ENCODE measurements at regions not wholly inside any gene's neighbourhood (a gene's known extent, or its start where the extent isn't known, plus 50 kb on each side); places are given as distances from the start of the nearest gene placed in this dataset.

DNA sequence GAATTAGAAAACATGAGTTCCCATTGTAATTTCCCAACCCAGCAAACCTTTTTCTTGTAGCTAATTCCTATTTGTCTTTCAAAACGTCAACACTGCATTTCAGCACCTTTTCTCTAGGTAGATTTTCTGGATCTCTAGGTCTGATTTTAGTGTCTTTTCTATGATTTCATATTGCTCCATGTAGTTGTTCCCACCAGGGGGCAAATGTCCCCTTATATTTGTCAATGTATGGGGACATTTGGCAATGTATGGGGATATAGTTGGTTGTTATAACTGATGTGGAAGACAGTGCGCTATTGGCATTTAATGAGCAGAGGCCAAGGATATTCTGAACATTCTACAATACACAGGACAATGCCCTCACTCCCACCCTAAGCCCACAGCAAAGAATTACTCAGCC, 273.9 kb upstream of the ADRA1B start:
- TF ChIP-seq, protein P1, sequence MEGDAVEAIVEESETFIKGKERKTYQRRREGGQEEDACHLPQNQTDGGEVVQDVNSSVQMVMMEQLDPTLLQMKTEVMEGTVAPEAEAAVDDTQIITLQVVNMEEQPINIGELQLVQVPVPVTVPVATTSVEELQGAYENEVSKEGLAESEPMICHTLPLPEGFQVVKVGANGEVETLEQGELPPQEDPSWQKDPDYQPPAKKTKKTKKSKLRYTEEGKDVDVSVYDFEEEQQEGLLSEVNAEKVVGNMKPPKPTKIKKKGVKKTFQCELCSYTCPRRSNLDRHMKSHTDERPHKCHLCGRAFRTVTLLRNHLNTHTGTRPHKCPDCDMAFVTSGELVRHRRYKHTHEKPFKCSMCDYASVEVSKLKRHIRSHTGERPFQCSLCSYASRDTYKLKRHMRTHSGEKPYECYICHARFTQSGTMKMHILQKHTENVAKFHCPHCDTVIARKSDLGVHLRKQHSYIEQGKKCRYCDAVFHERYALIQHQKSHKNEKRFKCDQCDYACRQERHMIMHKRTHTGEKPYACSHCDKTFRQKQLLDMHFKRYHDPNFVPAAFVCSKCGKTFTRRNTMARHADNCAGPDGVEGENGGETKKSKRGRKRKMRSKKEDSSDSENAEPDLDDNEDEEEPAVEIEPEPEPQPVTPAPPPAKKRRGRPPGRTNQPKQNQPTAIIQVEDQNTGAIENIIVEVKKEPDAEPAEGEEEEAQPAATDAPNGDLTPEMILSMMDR (IDR thresholded peaks at IDR 0.05; ENCODE audit: insufficient read depth, low read depth, low read length), result no peak
- TF ChIP-seq EZH2 (IDR thresholded peaks at IDR 0.05; ENCODE audit: insufficient read depth, low read length), result no peak
